IMR-90 (cell line): ENCODE measurements at regions not wholly inside any gene's neighbourhood (a gene's known extent, or its start where the extent isn't known, plus 50 kb on each side); places are given as distances from the start of the nearest gene placed in this dataset.

ENCODE experiments used
- BHLHE40 ChIP-seq: fragments of 150-350 bp; IDR thresholded peaks from 2 replicates; pipeline ENCODE4 v1.6.1; 2016; ENCODE audit warnings: mild to moderate bottlenecking, low read depth, low read length
- CEBPB ChIP-seq: IDR thresholded peaks from 2 replicates; pipeline ENCODE4 v1.6.1; 2012; ENCODE audit warnings: low read depth, low read length, improper control_type of control experiment
- CHD1 ChIP-seq: IDR thresholded peaks from 2 replicates; pipeline ENCODE4 v1.6.1; 2012; ENCODE audit warnings: low read depth, low read length, improper control_type of control experiment
- FOS ChIP-seq: fragments of 150-350 bp; IDR thresholded peaks from 2 replicates; pipeline ENCODE4 v1.6.1; 2016; ENCODE audit warnings: low read depth, low read length
- MAFK ChIP-seq: IDR thresholded peaks from 2 replicates; pipeline ENCODE4 v1.6.1; 2012; ENCODE audit warnings: low read depth, low read length, improper control_type of control experiment
- MXI1 ChIP-seq: IDR thresholded peaks from 2 replicates; pipeline ENCODE4 v1.6.1; 2012; ENCODE audit warnings: low read depth, mild to moderate bottlenecking, low read length, moderate library complexity, borderline replicate concordance
- POLR2A ChIP-seq: IDR thresholded peaks from 2 replicates; pipeline ENCODE4 v1.6.1; 2012; ENCODE audit warnings: mild to moderate bottlenecking, low read depth, low read length
- RAD21 ChIP-seq: IDR thresholded peaks from 2 replicates; pipeline ENCODE4 v1.6.1; 2012; ENCODE audit warnings: low read length, improper control_type of control experiment
- RFX5 ChIP-seq: IDR thresholded peaks from 2 replicates; pipeline ENCODE4 v1.8.0; 2012; ENCODE audit warnings: low read depth, mild to moderate bottlenecking, low read length, moderate library complexity
- SMC3 ChIP-seq: fragments of 150-350 bp; IDR thresholded peaks from 2 replicates; pipeline ENCODE4 v1.6.1; 2016; ENCODE audit warnings: low read depth, mild to moderate bottlenecking, antibody characterized with exemption, low read length, moderate library complexity
- TF ChIP-seq, protein P1 (sequence below): conservative IDR thresholded peaks from 2 replicates; pipeline ENCODE4 v1.5.1; 2012; ENCODE audit warnings: mild to moderate bottlenecking, low read depth, low read length, improper control_type of control experiment
- TF ChIP-seq, protein P2 (sequence below): fragments of 150-350 bp; IDR thresholded peaks from 2 replicates; pipeline ENCODE4 v1.6.1; 2016; ENCODE audit warnings: low read depth, mild to moderate bottlenecking, low read length, moderate library complexity, borderline replicate concordance
- TF ChIP-seq, protein P3 (sequence below): fragments of 150-350 bp; IDR thresholded peaks from 2 replicates; pipeline ENCODE4 v1.6.1; 2017; ENCODE audit warnings: mild to moderate bottlenecking, antibody characterized with exemption, low read length, low read depth

DNA sequence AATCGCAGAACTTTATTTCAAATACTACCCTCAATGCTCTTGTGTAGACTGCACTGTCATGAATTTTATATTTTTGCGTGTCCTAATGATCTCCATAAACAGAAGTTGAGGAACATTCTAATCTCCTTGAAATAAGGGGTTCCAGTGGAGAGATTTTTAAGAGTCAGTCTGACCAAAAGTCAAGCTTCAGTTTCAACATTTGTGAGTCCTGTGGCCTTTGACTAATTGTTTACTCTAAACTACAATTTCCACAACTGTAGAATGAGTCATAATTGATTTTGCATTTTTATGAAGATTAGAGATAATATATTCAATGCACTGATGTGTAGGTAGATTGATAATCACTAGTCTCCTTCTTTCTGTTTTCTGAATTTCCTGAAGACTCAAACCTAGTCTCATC, 720.3 kb upstream of the ID2 start:
- no peak for TF ChIP-seq RFX5
- TF ChIP-seq, protein P1, sequence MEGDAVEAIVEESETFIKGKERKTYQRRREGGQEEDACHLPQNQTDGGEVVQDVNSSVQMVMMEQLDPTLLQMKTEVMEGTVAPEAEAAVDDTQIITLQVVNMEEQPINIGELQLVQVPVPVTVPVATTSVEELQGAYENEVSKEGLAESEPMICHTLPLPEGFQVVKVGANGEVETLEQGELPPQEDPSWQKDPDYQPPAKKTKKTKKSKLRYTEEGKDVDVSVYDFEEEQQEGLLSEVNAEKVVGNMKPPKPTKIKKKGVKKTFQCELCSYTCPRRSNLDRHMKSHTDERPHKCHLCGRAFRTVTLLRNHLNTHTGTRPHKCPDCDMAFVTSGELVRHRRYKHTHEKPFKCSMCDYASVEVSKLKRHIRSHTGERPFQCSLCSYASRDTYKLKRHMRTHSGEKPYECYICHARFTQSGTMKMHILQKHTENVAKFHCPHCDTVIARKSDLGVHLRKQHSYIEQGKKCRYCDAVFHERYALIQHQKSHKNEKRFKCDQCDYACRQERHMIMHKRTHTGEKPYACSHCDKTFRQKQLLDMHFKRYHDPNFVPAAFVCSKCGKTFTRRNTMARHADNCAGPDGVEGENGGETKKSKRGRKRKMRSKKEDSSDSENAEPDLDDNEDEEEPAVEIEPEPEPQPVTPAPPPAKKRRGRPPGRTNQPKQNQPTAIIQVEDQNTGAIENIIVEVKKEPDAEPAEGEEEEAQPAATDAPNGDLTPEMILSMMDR: no peak
- TF ChIP-seq POLR2A: no peak
- TF ChIP-seq, protein P2, sequence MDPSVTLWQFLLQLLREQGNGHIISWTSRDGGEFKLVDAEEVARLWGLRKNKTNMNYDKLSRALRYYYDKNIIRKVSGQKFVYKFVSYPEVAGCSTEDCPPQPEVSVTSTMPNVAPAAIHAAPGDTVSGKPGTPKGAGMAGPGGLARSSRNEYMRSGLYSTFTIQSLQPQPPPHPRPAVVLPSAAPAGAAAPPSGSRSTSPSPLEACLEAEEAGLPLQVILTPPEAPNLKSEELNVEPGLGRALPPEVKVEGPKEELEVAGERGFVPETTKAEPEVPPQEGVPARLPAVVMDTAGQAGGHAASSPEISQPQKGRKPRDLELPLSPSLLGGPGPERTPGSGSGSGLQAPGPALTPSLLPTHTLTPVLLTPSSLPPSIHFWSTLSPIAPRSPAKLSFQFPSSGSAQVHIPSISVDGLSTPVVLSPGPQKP: no peak
- no peak for TF ChIP-seq CEBPB
- TF ChIP-seq FOS: no peak
- TF ChIP-seq RAD21: no peak
- no peak for TF ChIP-seq MAFK
- TF ChIP-seq, protein P3, sequence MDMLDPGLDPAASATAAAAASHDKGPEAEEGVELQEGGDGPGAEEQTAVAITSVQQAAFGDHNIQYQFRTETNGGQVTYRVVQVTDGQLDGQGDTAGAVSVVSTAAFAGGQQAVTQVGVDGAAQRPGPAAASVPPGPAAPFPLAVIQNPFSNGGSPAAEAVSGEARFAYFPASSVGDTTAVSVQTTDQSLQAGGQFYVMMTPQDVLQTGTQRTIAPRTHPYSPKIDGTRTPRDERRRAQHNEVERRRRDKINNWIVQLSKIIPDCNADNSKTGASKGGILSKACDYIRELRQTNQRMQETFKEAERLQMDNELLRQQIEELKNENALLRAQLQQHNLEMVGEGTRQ: no peak
- TF ChIP-seq BHLHE40: no peak
- no peak for TF ChIP-seq SMC3
- TF ChIP-seq MXI1: no peak
- no peak for TF ChIP-seq CHD1
